GM21367 (cell line): ENCODE measurements at regions not wholly inside any gene's neighbourhood (a gene's known extent, or its start where the extent isn't known, plus 50 kb on each side); places are given as distances from the start of the nearest gene placed in this dataset.
A peak's percentile ranks its signal among the peaks of the same experiment; 100 is the strongest.

Experiments used
- ATAC-seq: cut with Tn5 transposase; IDR thresholded peaks from one replicate; pipeline ENCODE4 v1.9.1; 2021; ENCODE audit not compliant: unreplicated experiment

- no peak for ATAC-seq
These were observed 458.0 kb upstream of the NWD2 start for GRCh38 chr4:36786519-36786918.

- no peak for ATAC-seq
These were observed 449.8 kb upstream of the NWD2 start for GRCh38 chr4:36794716-36795115.

GRCh38 chr4:36812149-36812548 is 432.4 kb upstream of the NWD2 start:
- no peak for ATAC-seq

- no peak for ATAC-seq
These were observed 429.0 kb upstream of the NWD2 start for GRCh38 chr4:36815536-36815935.

- ATAC-seq = no peak
These were observed 421.2 kb upstream of the NWD2 start for GRCh38 chr4:36823199-36823967.

GRCh38 chr4:36824682-36825081 is 419.9 kb upstream of the NWD2 start:
- no peak for ATAC-seq

GRCh38 chr4:36835246-36835645 is 409.3 kb upstream of the NWD2 start:
- no peak for ATAC-seq

- ATAC-seq = peak; percentile 72
These were observed 402.8 kb upstream of the NWD2 start for GRCh38 chr4:36841583-36842326.

GRCh38 chr4:36844448-36844847 is 400.1 kb upstream of the NWD2 start:
- ATAC-seq = no peak

GRCh38 chr4:36852856-36853255 is 391.7 kb upstream of the NWD2 start:
- no peak for ATAC-seq

GRCh38 chr4:36854554-36854953 is 390.0 kb upstream of the NWD2 start:
- ATAC-seq = peak; percentile 90

- ATAC-seq = no peak
These were observed 380.9 kb upstream of the NWD2 start for GRCh38 chr4:36863601-36864000.

- ATAC-seq = peak; percentile 49
These were observed 374.4 kb upstream of the NWD2 start for GRCh38 chr4:36870121-36870520.

GRCh38 chr4:36872679-36873078 is 371.9 kb upstream of the NWD2 start:
- ATAC-seq = no peak

GRCh38 chr4:36884151-36884550 is 360.4 kb upstream of the NWD2 start:
- no peak for ATAC-seq

GRCh38 chr4:36891971-36892370 is 352.6 kb upstream of the NWD2 start:
- no peak for ATAC-seq

- ATAC-seq = no peak
These were observed 344.0 kb upstream of the NWD2 start for GRCh38 chr4:36900446-36900987.

GRCh38 chr4:36904823-36905222 is 339.7 kb upstream of the NWD2 start:
- no peak for ATAC-seq

GRCh38 chr4:36914106-36914505 is 330.4 kb upstream of the NWD2 start:
- no peak for ATAC-seq

GRCh38 chr4:36915717-36916116 is 328.8 kb upstream of the NWD2 start:
- no peak for ATAC-seq

GRCh38 chr4:36917413-36917812 is 327.1 kb upstream of the NWD2 start:
- ATAC-seq = no peak

- no peak for ATAC-seq
These were observed 324.8 kb upstream of the NWD2 start for GRCh38 chr4:36919721-36920120.
